ENCODE measurements at regions not wholly inside any gene's neighbourhood (a gene's known extent, or its start where the extent isn't known, plus 50 kb on each side); places are given as distances from the start of the nearest gene placed in this dataset.

DNA sequence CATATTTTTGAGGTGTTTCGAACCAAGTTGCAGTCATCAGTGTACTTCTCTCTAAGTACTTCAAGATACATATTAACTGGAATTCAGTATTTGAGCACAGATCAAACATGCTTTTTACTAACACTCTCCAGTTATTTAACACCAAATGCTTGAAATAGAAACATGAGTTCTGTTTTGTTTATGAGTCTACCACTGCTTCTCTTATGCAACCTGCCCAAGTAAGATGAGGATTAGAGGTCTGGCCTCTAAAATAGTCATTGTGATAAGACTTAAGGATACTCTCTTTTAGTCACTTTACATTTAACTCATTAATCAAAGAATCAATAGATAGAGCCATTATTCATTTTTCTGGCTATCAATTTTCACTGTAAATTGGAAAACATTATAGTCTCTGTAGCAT, 156.2 kb upstream of the THRB start:
- no peaks in the 10 kb centered on the region for H4K20me1 ChIP-seq (ENCODE audit: insufficient read depth, low read length)
- no peaks in the 10 kb centered on the region for H3K79me2 ChIP-seq (ENCODE audit: insufficient read depth, low read length)

DNA sequence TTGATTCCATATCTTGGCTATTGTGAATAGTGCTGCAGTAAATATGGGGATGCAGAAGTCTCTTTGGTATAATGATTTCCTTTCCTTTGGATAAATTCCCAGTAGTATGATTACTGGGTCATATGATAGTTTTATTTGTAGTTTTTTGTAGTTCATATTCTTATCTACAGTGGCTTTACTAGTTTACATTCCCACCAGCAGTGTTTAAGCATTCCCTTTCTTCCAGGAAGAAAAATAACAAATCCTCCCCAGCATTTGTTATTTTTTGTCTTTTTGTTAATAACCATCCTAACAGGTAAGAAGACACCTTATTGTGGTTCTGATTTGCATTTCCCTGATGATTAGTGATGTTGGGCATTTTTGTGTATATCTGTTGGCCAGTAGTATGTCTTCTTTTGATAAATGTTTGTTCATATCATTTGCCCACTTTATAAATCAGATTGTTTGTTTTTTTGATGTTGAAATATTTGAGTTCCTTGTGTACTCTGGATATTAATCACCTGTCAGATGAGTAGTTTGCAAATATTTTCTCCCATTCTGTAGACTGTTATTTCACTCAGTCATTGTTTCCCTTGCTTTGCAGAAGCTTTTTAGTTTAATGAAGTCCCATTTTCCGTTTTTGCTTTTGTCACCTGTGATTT, 163.3 kb upstream of the THRB start:
- Histone ChIP-seq H3K27ac (ENCODE audit: low read depth, low read length) (no peak overlapping the region), H3K4me3 (ENCODE audit: insufficient read depth, low read length) (no peak overlapping the region), H4K20me1 (ENCODE audit: insufficient read depth, low read length) (no peaks in the 10 kb centered on the region), H3K36me3 (ENCODE audit: insufficient read depth, low read length) (no peaks in the 10 kb centered on the region), H3K79me2 (ENCODE audit: insufficient read depth, low read length) (no peaks in the 10 kb centered on the region), H3K27me3 (ENCODE audit: insufficient read depth, low read length) (no peaks in the 10 kb centered on the region), H3K4me2 (ENCODE audit: insufficient read depth, low read length) (no peak overlapping the region), H2AFZ (ENCODE audit: low read length) (no peak overlapping the region), H3K4me1 (ENCODE audit: insufficient read depth, low read length) (no peaks in the 10 kb centered on the region), H3K9me3 (ENCODE audit: low read depth, low read length) (no peaks in the 10 kb centered on the region)
- TF ChIP-seq, protein P1, sequence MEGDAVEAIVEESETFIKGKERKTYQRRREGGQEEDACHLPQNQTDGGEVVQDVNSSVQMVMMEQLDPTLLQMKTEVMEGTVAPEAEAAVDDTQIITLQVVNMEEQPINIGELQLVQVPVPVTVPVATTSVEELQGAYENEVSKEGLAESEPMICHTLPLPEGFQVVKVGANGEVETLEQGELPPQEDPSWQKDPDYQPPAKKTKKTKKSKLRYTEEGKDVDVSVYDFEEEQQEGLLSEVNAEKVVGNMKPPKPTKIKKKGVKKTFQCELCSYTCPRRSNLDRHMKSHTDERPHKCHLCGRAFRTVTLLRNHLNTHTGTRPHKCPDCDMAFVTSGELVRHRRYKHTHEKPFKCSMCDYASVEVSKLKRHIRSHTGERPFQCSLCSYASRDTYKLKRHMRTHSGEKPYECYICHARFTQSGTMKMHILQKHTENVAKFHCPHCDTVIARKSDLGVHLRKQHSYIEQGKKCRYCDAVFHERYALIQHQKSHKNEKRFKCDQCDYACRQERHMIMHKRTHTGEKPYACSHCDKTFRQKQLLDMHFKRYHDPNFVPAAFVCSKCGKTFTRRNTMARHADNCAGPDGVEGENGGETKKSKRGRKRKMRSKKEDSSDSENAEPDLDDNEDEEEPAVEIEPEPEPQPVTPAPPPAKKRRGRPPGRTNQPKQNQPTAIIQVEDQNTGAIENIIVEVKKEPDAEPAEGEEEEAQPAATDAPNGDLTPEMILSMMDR (IDR thresholded peaks at IDR 0.05; ENCODE audit: extremely low read depth, low read depth, low read length) = no peak
- DNase-seq (ENCODE audit: insufficient read length, low spot score, missing footprints) = no peak

More for the DNA sequence above, 156.2 kb upstream of the THRB start:
- Histone ChIP-seq H3K36me3 (ENCODE audit: insufficient read depth, low read length) (no peaks in the 10 kb centered on the region), H3K4me3 (ENCODE audit: insufficient read depth, low read length) (no peak overlapping the region), H3K4me1 (ENCODE audit: insufficient read depth, low read length) (no peaks in the 10 kb centered on the region), H3K4me2 (ENCODE audit: insufficient read depth, low read length) (no peak overlapping the region), H3K27ac (ENCODE audit: low read depth, low read length) (no peak overlapping the region), H2AFZ (ENCODE audit: low read length) (no peak overlapping the region), H3K27me3 (ENCODE audit: insufficient read depth, low read length) (no peaks in the 10 kb centered on the region), H3K9me3 (ENCODE audit: low read depth, low read length) (no peaks in the 10 kb centered on the region)
- TF ChIP-seq, protein P1 (IDR thresholded peaks at IDR 0.05; ENCODE audit: extremely low read depth, low read depth, low read length) = no peak
- no peak for DNase-seq (ENCODE audit: insufficient read length, low spot score, missing footprints)

DNA sequence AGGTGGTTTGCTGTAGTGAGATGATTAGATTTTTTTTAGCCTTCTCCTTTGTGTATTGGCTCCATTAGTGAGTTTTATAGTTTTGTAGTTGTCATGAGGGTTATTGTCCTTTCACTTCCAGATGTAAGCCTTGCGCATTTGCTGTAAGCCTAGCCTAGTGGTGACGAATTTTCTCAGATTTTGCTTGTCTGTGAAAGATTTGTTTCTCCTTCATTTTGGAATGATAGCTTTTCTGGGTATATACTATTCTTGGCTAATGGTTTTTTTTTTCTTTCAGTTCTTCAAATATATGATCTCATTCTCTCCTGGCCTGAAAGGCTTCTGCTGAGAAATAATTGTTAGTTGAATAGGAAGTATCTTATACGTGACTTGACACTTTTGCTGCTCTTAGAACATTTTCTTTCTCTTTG, 166.5 kb upstream of the THRB start:
- TF ChIP-seq, protein P1 (IDR thresholded peaks at IDR 0.05; ENCODE audit: extremely low read depth, low read depth, low read length) = no peak
- H3K27me3 ChIP-seq (ENCODE audit: insufficient read depth, low read length) = no peaks in the 10 kb centered on the region
- DNase-seq (ENCODE audit: insufficient read length, low spot score, missing footprints) = no peak
- no peaks in the 10 kb centered on the region for H4K20me1 ChIP-seq (ENCODE audit: insufficient read depth, low read length)
- H3K4me3 ChIP-seq (ENCODE audit: insufficient read depth, low read length) = no peak overlapping the region
- no peak overlapping the region for H2AFZ ChIP-seq (ENCODE audit: low read length)
- no peaks in the 10 kb centered on the region for H3K36me3 ChIP-seq (ENCODE audit: insufficient read depth, low read length)
- H3K9me3 ChIP-seq (ENCODE audit: low read depth, low read length) = no peaks in the 10 kb centered on the region
- no peaks in the 10 kb centered on the region for H3K79me2 ChIP-seq (ENCODE audit: insufficient read depth, low read length)
- no peaks in the 10 kb centered on the region for H3K4me1 ChIP-seq (ENCODE audit: insufficient read depth, low read length)
- no peak overlapping the region for H3K4me2 ChIP-seq (ENCODE audit: insufficient read depth, low read length)
- no peak overlapping the region for H3K27ac ChIP-seq (ENCODE audit: low read depth, low read length)

DNA sequence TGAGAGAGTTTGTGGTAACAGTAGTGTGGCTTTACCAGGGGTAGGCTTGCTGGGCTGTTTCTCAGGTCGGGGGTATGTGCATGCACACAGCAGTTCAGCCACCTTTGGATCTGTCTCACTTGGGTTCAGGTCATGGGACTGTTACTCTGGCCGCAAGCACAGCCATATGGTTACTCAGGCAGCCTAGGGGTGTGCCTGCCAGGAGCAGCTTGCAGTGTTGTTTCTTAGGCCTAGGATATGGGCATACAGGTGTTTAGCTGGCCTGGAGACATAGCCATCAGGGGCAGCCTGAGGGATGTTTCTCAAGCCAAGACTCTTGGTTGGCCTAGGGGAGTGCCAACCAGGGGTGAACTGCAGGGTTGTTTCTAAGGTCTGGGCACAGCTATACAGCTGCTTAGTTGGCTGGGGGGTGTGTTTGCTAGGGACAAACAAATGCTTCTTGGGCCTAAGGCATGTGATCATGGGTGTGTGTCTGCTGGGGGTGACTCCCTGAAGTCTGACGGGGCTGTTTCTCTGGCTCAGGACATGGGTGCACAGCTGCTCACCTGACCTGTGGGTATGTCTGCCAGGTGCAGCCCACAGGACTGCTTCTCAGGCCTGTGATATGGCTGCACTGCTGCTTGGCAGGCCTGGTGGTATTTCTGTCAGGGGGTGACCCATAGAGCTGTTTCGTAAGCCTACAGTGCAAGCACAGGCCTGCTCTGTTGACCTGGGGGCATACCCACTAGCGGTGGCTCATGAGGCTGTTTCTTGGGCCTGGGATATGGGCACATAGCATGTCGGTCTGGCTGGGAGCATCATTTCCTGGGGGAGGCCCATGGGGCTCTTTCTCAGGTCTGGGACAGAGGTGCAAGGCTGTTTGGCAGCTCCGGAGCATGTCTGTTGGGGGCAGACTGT, 168.0 kb upstream of the THRB start:
- no peaks in the 10 kb centered on the region for H3K27me3 ChIP-seq (ENCODE audit: insufficient read depth, low read length)
- H3K9me3 ChIP-seq (ENCODE audit: low read depth, low read length) = no peaks in the 10 kb centered on the region
- H4K20me1 ChIP-seq (ENCODE audit: insufficient read depth, low read length) = no peaks in the 10 kb centered on the region
- TF ChIP-seq, protein P1 (IDR thresholded peaks at IDR 0.05; ENCODE audit: extremely low read depth, low read depth, low read length) = no peak
- H2AFZ ChIP-seq (ENCODE audit: low read length) = no peak overlapping the region
- H3K4me3 ChIP-seq (ENCODE audit: insufficient read depth, low read length) = no peak overlapping the region
- no peaks in the 10 kb centered on the region for H3K79me2 ChIP-seq (ENCODE audit: insufficient read depth, low read length)
- no peak overlapping the region for H3K27ac ChIP-seq (ENCODE audit: low read depth, low read length)
- H3K36me3 ChIP-seq (ENCODE audit: insufficient read depth, low read length) = no peaks in the 10 kb centered on the region
- no peak for DNase-seq (ENCODE audit: insufficient read length, low spot score, missing footprints)
- no peaks in the 10 kb centered on the region for H3K4me1 ChIP-seq (ENCODE audit: insufficient read depth, low read length)
- no peak overlapping the region for H3K4me2 ChIP-seq (ENCODE audit: insufficient read depth, low read length)
